ENCODE measurements at regions not wholly inside any gene's neighbourhood (a gene's known extent, or its start where the extent isn't known, plus 50 kb on each side); places are given as distances from the start of the nearest gene placed in this dataset.

GRCh38 chr9:28961623-28962022, 1388.3 kb upstream of the C9orf72 start:
- Histone ChIP-seq H3K4me2 (ENCODE audit: low read length) (no peak overlapping the region), H3K4me3 (ENCODE audit: low read length) (no peak overlapping the region), H3K9ac (ENCODE audit: low read length) (no peak overlapping the region), H3K36me3 (replicated peaks; ENCODE audit: low read depth, low read length) (no peaks in the 10 kb centered on the region), H3K27me3 (ENCODE audit: low read depth, low read length) (no peaks in the 10 kb centered on the region), H3K27ac (ENCODE audit: low read length) (no peak overlapping the region), H4K20me1 (ENCODE audit: insufficient read depth, low read length) (no peaks in the 10 kb centered on the region), H2AFZ (ENCODE audit: low read depth, low read length) (no peak overlapping the region), H3K79me2 (ENCODE audit: low read length) (no peaks in the 10 kb centered on the region), H3K4me1 (ENCODE audit: low read length) (no peaks in the 10 kb centered on the region), H3K9me3 (ENCODE audit: insufficient read depth, low read length) (no peaks in the 10 kb centered on the region)
- TF ChIP-seq CTCF (IDR thresholded peaks at IDR 0.05; ENCODE audit: low read depth, low read length) (no peak), EZH2phosphoT487 (IDR thresholded peaks at IDR 0.05; ENCODE audit: low read depth) (no peak)

- H2AFZ ChIP-seq (ENCODE audit: low read depth, low read length) = no peak overlapping the region
- TF ChIP-seq CTCF (IDR thresholded peaks at IDR 0.05; ENCODE audit: low read depth, low read length) = no peak
- TF ChIP-seq EZH2phosphoT487 (IDR thresholded peaks at IDR 0.05; ENCODE audit: low read depth) = no peak
- no peaks in the 10 kb centered on the region for H3K36me3 ChIP-seq (replicated peaks; ENCODE audit: low read depth, low read length)
- no peaks in the 10 kb centered on the region for H3K79me2 ChIP-seq (ENCODE audit: low read length)
- no peaks in the 10 kb centered on the region for H3K9me3 ChIP-seq (ENCODE audit: insufficient read depth, low read length)
- H3K4me1 ChIP-seq (ENCODE audit: low read length) = no peaks in the 10 kb centered on the region
- H3K4me2 ChIP-seq (ENCODE audit: low read length) = no peak overlapping the region
- no peak overlapping the region for H3K4me3 ChIP-seq (ENCODE audit: low read length)
- no peak overlapping the region for H3K9ac ChIP-seq (ENCODE audit: low read length)
- no peak overlapping the region for H3K27ac ChIP-seq (ENCODE audit: low read length)
- H4K20me1 ChIP-seq (ENCODE audit: insufficient read depth, low read length) = no peaks in the 10 kb centered on the region
- no peaks in the 10 kb centered on the region for H3K27me3 ChIP-seq (ENCODE audit: low read depth, low read length)
These were observed 1393.9 kb upstream of the C9orf72 start for GRCh38 chr9:28967226-28967625.

- no peak overlapping the region for H3K4me3 ChIP-seq (ENCODE audit: low read length)
- no peak overlapping the region for H3K27ac ChIP-seq (ENCODE audit: low read length)
- no peaks in the 10 kb centered on the region for H3K27me3 ChIP-seq (ENCODE audit: low read depth, low read length)
- no peak overlapping the region for H3K4me2 ChIP-seq (ENCODE audit: low read length)
- H3K36me3 ChIP-seq (replicated peaks; ENCODE audit: low read depth, low read length) = no peaks in the 10 kb centered on the region
- H3K79me2 ChIP-seq (ENCODE audit: low read length) = no peaks in the 10 kb centered on the region
- H3K9ac ChIP-seq (ENCODE audit: low read length) = no peak overlapping the region
- no peaks in the 10 kb centered on the region for H3K9me3 ChIP-seq (ENCODE audit: insufficient read depth, low read length)
- TF ChIP-seq EZH2phosphoT487 (IDR thresholded peaks at IDR 0.05; ENCODE audit: low read depth) (no peak), CTCF (IDR thresholded peaks at IDR 0.05; ENCODE audit: low read depth, low read length) (no peak)
- no peak overlapping the region for H2AFZ ChIP-seq (ENCODE audit: low read depth, low read length)
- H3K4me1 ChIP-seq (ENCODE audit: low read length) = no peaks in the 10 kb centered on the region
- no peaks in the 10 kb centered on the region for H4K20me1 ChIP-seq (ENCODE audit: insufficient read depth, low read length)
These were observed 1397.0 kb upstream of the C9orf72 start for GRCh38 chr9:28970241-28970654.

- Histone ChIP-seq H3K4me3 (ENCODE audit: low read length) (no peak overlapping the region), H3K27me3 (ENCODE audit: low read depth, low read length) (no peaks in the 10 kb centered on the region), H3K4me1 (ENCODE audit: low read length) (no peaks in the 10 kb centered on the region), H4K20me1 (ENCODE audit: insufficient read depth, low read length) (no peaks in the 10 kb centered on the region), H3K4me2 (ENCODE audit: low read length) (no peak overlapping the region), H3K79me2 (ENCODE audit: low read length) (no peaks in the 10 kb centered on the region), H3K27ac (ENCODE audit: low read length) (no peak overlapping the region), H3K9me3 (ENCODE audit: insufficient read depth, low read length) (no peaks in the 10 kb centered on the region), H3K9ac (ENCODE audit: low read length) (no peak overlapping the region), H3K36me3 (replicated peaks; ENCODE audit: low read depth, low read length) (no peaks in the 10 kb centered on the region), H2AFZ (ENCODE audit: low read depth, low read length) (no peak overlapping the region)
- no peak for TF ChIP-seq CTCF (IDR thresholded peaks at IDR 0.05; ENCODE audit: low read depth, low read length)
- no peak for TF ChIP-seq EZH2phosphoT487 (IDR thresholded peaks at IDR 0.05; ENCODE audit: low read depth)
These were observed 1398.6 kb upstream of the C9orf72 start for GRCh38 chr9:28971881-28972280.
